ENCODE measurements at regions not wholly inside any gene's neighbourhood (a gene's known extent, or its start where the extent isn't known, plus 50 kb on each side); places are given as distances from the start of the nearest gene placed in this dataset.
"Not testable (repeated sequence)": the region's sequence is repeated elsewhere in the genome, so short reads cannot be mapped to it uniquely, and the experiment has no call there.

GRCh38 chr1:181205901-181206300 is 117.4 kb downstream of the IER5 start:
- no peak for DNase-seq

GRCh38 chr1:181206513-181206912 is 118.0 kb downstream of the IER5 start:
- DNase-seq: no peak

GRCh38 chr1:181206979-181207790 is 118.7 kb downstream of the IER5 start:
- no peak for DNase-seq

GRCh38 chr1:181208083-181208482 is 119.6 kb downstream of the IER5 start:
- peak; percentile 88 to 95 for DNase-seq

- DNase-seq: peak; percentile 85 to 96
Observed at GRCh38 chr1:181208967-181209366, 120.5 kb downstream of the IER5 start.

GRCh38 chr1:181213056-181213455 is 124.6 kb downstream of the IER5 start:
- peak in 1 of 2 experiments; percentile 17 for DNase-seq

GRCh38 chr1:181216591-181216994 is 128.1 kb downstream of the IER5 start:
- no peak for DNase-seq

GRCh38 chr1:181219938-181220337 is 131.4 kb downstream of the IER5 start:
- DNase-seq: no peak

- DNase-seq: no peak
Observed at GRCh38 chr1:181221078-181221477, 132.6 kb downstream of the IER5 start.

- DNase-seq: no peak
Observed at GRCh38 chr1:181222972-181223505, 134.5 kb downstream of the IER5 start.

- DNase-seq: not testable (repeated sequence)
Observed at GRCh38 chr1:181226728-181227127, 138.2 kb downstream of the IER5 start.

GRCh38 chr1:181239086-181239485 is 150.6 kb downstream of the IER5 start:
- no peak for DNase-seq

- DNase-seq: not testable (repeated sequence)
Observed at GRCh38 chr1:181246320-181246719, 157.8 kb downstream of the IER5 start.

GRCh38 chr1:181248361-181248760 is 159.9 kb downstream of the IER5 start:
- peak; percentile 17 to 67 for DNase-seq

GRCh38 chr1:181249186-181249585 is 160.7 kb downstream of the IER5 start:
- peak; percentile 43 to 85 for DNase-seq

GRCh38 chr1:181250038-181250437 is 161.5 kb downstream of the IER5 start:
- DNase-seq: no peak

GRCh38 chr1:181251001-181251712 is 162.7 kb downstream of the IER5 start:
- peak; percentile 68 to 90 for DNase-seq

- no peak for DNase-seq
Observed at GRCh38 chr1:181251713-181252075, 163.2 kb downstream of the IER5 start.

GRCh38 chr1:181253601-181254000 is 165.1 kb downstream of the IER5 start:
- not testable (repeated sequence) for DNase-seq

GRCh38 chr1:181255270-181255929 is 166.9 kb downstream of the IER5 start:
- no peak for DNase-seq

GRCh38 chr1:181257117-181257516 is 168.6 kb downstream of the IER5 start:
- DNase-seq: no peak

- no peak for DNase-seq
Observed at GRCh38 chr1:181259026-181259745, 170.7 kb downstream of the IER5 start.

- no peak for DNase-seq
Observed at GRCh38 chr1:181260271-181260670, 171.8 kb downstream of the IER5 start.

Data from NCI-H524 (cell line).